HG03565 (cell line): ENCODE measurements at regions not wholly inside any gene's neighbourhood (a gene's known extent, or its start where the extent isn't known, plus 50 kb on each side); places are given as distances from the start of the nearest gene placed in this dataset.
A peak's percentile ranks its signal among the peaks of the same experiment; 100 is the strongest.
"Not testable (repeated sequence)": the region's sequence is repeated elsewhere in the genome, so short reads cannot be mapped to it uniquely, and the experiment has no call there.

Experiments used
- ATAC-seq: cut with Tn5 transposase; IDR thresholded peaks from one replicate; pipeline ENCODE4 v1.9.1; 2021; ENCODE audit warnings: mild to moderate bottlenecking, moderate library complexity; ENCODE audit not compliant: unreplicated experiment

DNA sequence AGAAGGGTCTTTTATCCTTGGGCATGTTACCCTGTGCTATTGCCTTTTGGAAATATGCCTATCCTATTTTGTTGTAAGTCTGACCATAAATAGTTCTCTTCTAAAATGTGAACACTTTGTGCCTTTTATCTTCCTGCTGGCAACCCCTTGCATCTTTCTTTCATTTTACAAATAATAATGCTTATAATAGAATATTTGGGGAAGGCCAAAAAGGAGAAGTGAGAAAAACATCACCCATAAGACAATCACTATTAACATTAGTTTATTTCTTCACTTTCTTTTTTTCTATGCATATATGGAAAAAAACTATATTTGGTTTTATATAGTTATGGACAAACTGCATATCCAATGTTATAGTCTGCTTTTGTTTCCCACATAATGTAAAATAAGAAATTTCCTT lies 64.9 kb upstream of the GBA3 start:
- ATAC-seq = not testable (repeated sequence)

DNA sequence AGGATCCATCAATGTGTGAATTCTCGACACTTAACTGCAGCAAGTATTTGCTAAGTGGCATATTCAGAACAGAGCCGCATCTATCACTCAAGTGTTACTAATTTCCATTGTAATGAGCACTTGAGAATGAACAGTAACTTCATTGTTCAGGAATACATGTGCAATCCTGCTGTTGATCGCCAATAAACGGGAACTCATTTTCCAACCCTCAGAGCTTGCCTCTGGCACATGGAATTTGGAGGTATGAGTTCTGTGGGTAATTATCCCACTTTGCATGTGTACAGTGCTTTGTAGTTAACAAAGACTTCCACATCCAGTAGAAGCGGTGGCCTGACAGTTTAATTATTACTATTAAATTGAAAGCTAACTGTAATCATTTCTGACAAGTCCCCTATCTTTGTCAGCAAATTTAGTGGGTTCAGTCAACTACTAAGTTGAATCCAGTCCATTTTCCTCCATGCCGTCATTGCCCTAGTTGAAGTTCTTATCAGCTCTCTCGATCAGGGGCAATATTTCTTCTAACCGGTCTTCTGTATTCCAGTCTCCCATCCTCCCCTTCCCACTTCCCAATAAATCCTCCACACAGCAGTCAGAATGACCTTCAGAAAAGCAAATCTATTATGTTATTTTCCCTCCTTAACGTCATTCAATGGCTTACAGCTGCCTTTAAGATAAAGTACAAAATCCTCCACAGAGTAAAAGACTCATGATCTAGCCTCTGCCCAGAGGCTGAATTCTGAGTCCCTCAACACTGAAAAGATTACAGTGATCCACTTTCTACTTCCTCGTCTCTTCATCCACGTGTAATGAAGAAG lies 62.4 kb upstream of the GBA3 start:
- ATAC-seq = not testable (repeated sequence)

DNA sequence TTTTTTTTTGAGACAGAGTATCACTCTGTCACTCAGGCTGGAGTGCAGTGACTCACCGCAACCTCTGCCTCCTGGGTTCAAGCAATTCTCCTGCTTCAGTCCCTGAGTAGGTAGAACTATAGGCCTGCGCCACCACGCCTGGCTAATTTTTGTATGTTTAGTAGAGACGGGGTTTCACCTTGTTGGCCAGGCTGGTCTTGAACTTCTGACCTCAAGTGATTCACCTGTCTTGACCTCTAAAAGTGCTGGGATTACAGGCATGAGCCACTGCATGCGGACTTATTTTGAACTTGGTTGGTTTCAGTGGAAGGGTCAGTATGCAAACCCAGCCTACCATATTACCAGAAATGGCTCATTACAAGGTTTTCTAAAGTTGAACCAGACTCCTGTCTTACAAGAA lies 61.6 kb upstream of the GBA3 start:
- ATAC-seq = peak; percentile 46

DNA sequence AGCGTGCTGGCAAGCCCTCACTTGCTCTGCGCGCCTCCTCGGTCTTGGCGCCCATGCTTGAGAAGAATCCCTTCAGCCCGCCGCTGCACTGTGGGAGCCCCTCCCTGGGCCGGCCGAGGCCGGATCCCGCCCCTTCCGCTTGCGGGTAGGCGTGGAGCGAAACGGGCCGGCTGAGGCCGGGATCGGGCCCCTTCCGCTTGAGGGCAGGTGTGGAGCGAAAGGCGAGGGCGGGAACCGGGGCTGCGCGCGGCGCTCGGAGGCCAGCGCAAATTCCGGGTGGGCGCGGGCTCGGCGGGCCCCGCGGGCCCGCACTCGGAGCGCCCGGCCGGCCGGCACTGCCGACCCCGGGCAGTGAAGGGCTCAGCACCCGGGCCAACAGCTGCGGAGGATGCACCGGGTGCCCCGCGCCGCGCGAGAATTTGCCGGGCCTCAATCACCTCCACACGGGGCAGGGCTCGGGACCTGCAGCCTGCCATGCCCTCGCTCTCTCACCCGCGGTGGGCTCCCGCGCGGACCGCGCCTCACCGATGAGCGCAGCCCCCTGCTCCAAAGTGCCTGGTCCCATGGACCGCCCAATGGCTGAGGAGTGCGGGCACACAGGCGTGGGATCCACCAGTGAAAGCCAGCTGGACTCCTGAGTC lies 58.1 kb upstream of the GBA3 start:
- ATAC-seq = no peak

DNA sequence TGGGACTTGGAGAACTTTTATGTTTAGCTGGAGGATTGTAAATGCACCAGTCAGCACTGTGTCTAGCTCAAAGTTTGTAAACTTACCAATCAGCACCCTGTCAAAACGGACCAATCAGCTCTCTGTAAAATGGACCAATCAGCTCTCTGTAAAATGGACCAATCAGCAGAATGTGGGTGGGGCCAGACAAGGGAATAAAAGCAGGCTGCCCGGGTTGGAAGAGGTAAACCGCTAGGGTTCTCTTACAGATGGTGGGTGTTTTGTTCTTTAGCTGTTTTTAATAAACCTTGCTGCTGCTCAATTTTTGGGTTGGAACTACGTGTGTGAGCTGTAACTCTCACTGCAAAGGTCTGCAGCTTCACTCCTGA lies 57.6 kb upstream of the GBA3 start:
- not testable (repeated sequence) for ATAC-seq

DNA sequence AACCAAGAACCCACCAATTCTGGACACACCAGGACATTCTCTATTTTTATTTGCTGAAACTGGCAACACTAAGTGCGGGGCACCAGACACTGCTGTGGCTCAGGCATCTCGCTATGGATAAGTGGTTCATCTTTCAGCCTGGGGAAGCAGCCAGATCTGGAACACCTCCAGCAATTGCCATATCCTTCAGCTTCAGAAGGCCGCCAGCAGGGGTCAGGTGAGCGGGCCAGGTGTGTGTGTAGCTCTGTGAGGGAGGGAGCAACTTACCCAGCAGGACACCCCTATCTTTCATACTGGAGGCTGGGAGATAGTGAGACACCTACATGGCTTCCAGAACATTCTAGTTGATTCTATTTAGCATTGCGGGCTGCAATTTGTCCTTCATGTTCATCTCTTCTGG lies 57.0 kb upstream of the GBA3 start:
- ATAC-seq = no peak

DNA sequence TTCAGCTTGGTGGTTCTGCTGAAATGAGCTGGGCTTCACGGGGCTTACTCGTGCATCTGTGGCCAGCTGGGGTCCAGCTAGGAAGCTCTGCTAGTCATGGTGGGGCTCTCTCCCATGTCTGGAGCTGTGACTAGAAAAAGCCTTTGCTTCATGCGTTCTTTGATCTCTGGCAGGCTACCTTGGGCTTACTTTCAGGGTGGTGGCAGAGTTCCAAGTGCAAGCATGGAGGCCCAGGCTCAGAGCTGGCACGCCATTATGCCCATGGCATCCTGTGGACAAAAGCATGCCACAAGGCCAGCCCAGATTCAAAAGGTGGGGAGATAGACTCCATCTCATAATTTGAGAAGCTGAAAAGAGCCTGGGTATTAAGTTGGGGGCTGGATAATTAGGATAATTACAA lies 55.4 kb upstream of the GBA3 start:
- no peak for ATAC-seq
